ENCODE measurements at regions not wholly inside any gene's neighbourhood (a gene's known extent, or its start where the extent isn't known, plus 50 kb on each side); places are given as distances from the start of the nearest gene placed in this dataset.

DNA sequence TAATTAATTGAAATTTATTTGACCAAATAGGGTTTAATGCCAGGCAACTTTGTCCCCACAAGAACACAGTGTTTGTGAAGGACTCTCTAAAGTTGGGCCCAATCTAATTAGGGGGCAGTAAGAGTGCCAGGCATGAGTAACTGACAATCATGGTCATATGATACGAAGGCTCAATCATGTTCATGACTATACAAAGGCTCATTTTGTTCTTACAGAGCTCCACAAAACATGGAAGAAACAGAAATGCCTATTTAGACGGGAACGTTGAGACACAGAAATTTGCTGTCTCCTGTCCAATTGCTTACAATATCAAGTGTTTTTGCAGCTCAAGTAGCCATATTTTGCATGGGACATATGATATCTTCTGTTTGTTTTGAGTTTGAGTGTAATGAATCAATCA, 391.1 kb downstream of the SI start:
- TF ChIP-seq, protein P1, sequence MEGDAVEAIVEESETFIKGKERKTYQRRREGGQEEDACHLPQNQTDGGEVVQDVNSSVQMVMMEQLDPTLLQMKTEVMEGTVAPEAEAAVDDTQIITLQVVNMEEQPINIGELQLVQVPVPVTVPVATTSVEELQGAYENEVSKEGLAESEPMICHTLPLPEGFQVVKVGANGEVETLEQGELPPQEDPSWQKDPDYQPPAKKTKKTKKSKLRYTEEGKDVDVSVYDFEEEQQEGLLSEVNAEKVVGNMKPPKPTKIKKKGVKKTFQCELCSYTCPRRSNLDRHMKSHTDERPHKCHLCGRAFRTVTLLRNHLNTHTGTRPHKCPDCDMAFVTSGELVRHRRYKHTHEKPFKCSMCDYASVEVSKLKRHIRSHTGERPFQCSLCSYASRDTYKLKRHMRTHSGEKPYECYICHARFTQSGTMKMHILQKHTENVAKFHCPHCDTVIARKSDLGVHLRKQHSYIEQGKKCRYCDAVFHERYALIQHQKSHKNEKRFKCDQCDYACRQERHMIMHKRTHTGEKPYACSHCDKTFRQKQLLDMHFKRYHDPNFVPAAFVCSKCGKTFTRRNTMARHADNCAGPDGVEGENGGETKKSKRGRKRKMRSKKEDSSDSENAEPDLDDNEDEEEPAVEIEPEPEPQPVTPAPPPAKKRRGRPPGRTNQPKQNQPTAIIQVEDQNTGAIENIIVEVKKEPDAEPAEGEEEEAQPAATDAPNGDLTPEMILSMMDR (IDR thresholded peaks at IDR 0.05; ENCODE audit: low read depth, low read length, poor library complexity, severe bottlenecking) = no peak
- no peak for TF ChIP-seq EZH2phosphoT487 (IDR thresholded peaks at IDR 0.05; ENCODE audit: borderline replicate concordance, low read length)
- H4K20me1 ChIP-seq (ENCODE audit: control insufficient read depth, insufficient read depth, low read depth, low read length) = no peaks in the 10 kb centered on the region
- no peaks in the 10 kb centered on the region for H3K9me2 ChIP-seq (replicated peaks; ENCODE audit: control insufficient read depth, low read length)
- no peaks in the 10 kb centered on the region for H3K36me3 ChIP-seq (ENCODE audit: control insufficient read depth, low read length)
- H3K4me1 ChIP-seq (ENCODE audit: control insufficient read depth, low read length) = no peaks in the 10 kb centered on the region
- H3K4me3 ChIP-seq (ENCODE audit: low read length) = no peak overlapping the region
- H3K27ac ChIP-seq (ENCODE audit: low read depth, low read length) = no peak overlapping the region
- no peaks in the 10 kb centered on the region for H3K27me3 ChIP-seq (ENCODE audit: control insufficient read depth, low read length)
- H3K4me2 ChIP-seq (ENCODE audit: low read length) = no peak overlapping the region
- no peaks in the 10 kb centered on the region for H3K79me2 ChIP-seq (ENCODE audit: control insufficient read depth, low read length)
- no peaks in the 10 kb centered on the region for H3K9me3 ChIP-seq (ENCODE audit: control insufficient read depth, insufficient read depth, low read length)
- H3F3A ChIP-seq (ENCODE audit: control insufficient read depth, insufficient read depth) = no peaks in the 10 kb centered on the region

DNA sequence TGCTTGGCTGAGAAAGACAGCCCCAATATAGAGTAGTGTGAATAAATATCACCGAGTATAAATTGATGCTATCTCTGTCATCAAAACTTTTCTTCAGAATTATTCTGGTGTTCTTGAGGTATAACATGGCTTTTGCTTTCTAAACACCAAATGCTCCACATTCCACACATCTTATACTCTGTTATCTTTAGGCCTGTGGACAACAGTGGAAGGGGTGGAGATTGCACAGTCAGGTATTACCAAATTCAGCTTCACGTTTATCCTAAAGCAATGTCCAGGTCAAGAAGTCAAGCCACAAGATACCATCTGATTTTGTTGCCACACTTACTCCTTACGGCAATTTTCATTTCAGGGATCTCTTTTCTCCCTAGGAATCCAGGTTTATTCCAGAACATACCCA, 394.8 kb downstream of the SI start:
- no peak overlapping the region for H3K4me2 ChIP-seq (ENCODE audit: low read length)
- no peaks in the 10 kb centered on the region for H3K9me2 ChIP-seq (replicated peaks; ENCODE audit: control insufficient read depth, low read length)
- no peak overlapping the region for H3K27ac ChIP-seq (ENCODE audit: low read depth, low read length)
- no peaks in the 10 kb centered on the region for H3K4me1 ChIP-seq (ENCODE audit: control insufficient read depth, low read length)
- H3K9me3 ChIP-seq (ENCODE audit: control insufficient read depth, insufficient read depth, low read length) = no peaks in the 10 kb centered on the region
- TF ChIP-seq, protein P1 (IDR thresholded peaks at IDR 0.05; ENCODE audit: low read depth, low read length, poor library complexity, severe bottlenecking) = no peak
- no peak for TF ChIP-seq EZH2phosphoT487 (IDR thresholded peaks at IDR 0.05; ENCODE audit: borderline replicate concordance, low read length)
- H3K27me3 ChIP-seq (ENCODE audit: control insufficient read depth, low read length) = no peaks in the 10 kb centered on the region
- H4K20me1 ChIP-seq (ENCODE audit: control insufficient read depth, insufficient read depth, low read depth, low read length) = no peaks in the 10 kb centered on the region
- no peaks in the 10 kb centered on the region for H3K36me3 ChIP-seq (ENCODE audit: control insufficient read depth, low read length)
- no peaks in the 10 kb centered on the region for H3K79me2 ChIP-seq (ENCODE audit: control insufficient read depth, low read length)
- no peaks in the 10 kb centered on the region for H3F3A ChIP-seq (ENCODE audit: control insufficient read depth, insufficient read depth)
- H3K4me3 ChIP-seq (ENCODE audit: low read length) = no peak overlapping the region

DNA sequence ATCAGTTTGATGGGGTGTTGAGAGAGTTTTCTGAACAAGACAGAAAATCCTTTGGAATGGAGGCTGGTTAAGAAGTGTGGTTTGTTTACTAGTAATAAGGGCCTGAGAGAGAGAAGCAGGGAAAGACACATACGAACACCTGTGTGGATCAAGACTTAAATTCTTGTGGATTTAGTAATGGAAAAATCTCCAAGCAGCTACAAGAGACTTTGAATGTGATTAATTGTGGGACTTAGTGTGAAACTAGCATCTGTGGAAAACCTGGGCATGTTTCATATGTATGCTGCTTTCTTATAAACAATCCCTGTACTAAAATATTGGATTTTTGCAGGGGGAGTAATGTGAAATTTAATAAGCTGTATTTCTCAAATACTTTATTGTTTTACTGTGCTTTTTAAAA, 399.1 kb downstream of the SI start:
- Histone ChIP-seq H3K79me2 (ENCODE audit: control insufficient read depth, low read length) (no peaks in the 10 kb centered on the region), H3K4me3 (ENCODE audit: low read length) (no peak overlapping the region), H3K4me2 (ENCODE audit: low read length) (no peak overlapping the region), H3K27ac (ENCODE audit: low read depth, low read length) (no peak overlapping the region), H3K27me3 (ENCODE audit: control insufficient read depth, low read length) (no peaks in the 10 kb centered on the region), H4K20me1 (ENCODE audit: control insufficient read depth, insufficient read depth, low read depth, low read length) (no peaks in the 10 kb centered on the region), H3K36me3 (ENCODE audit: control insufficient read depth, low read length) (no peaks in the 10 kb centered on the region), H3F3A (ENCODE audit: control insufficient read depth, insufficient read depth) (no peaks in the 10 kb centered on the region), H3K9me2 (replicated peaks; ENCODE audit: control insufficient read depth, low read length) (no peaks in the 10 kb centered on the region), H3K9me3 (ENCODE audit: control insufficient read depth, insufficient read depth, low read length) (no peaks in the 10 kb centered on the region), H3K4me1 (ENCODE audit: control insufficient read depth, low read length) (no peaks in the 10 kb centered on the region)
- TF ChIP-seq, protein P1 (IDR thresholded peaks at IDR 0.05; ENCODE audit: low read depth, low read length, poor library complexity, severe bottlenecking) = no peak
- no peak for TF ChIP-seq EZH2phosphoT487 (IDR thresholded peaks at IDR 0.05; ENCODE audit: borderline replicate concordance, low read length)

DNA sequence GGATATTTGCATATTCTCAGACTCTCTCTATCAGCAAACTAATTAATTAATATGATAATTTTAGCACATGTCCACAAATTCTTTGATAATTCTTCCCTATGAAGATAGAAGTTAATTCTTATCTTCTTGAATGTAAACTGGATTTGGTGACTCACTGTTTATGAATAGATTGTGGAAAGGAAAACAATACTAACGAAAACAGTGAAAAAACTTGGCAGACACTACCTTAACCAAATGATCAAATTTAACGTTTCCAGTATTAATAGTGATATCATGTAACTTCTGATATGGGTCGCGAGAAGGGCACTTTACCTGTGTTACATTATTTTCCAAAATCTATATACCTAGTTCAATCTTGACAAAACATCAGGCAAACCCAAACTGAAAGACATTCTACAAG, 401.0 kb downstream of the SI start:
- TF ChIP-seq EZH2phosphoT487 (IDR thresholded peaks at IDR 0.05; ENCODE audit: borderline replicate concordance, low read length) = no peak
- TF ChIP-seq, protein P1 (IDR thresholded peaks at IDR 0.05; ENCODE audit: low read depth, low read length, poor library complexity, severe bottlenecking) = no peak
- Histone ChIP-seq H3K27ac (ENCODE audit: low read depth, low read length) (no peak overlapping the region), H3K4me2 (ENCODE audit: low read length) (no peak overlapping the region), H3K4me1 (ENCODE audit: control insufficient read depth, low read length) (no peaks in the 10 kb centered on the region), H3K79me2 (ENCODE audit: control insufficient read depth, low read length) (no peaks in the 10 kb centered on the region), H3F3A (ENCODE audit: control insufficient read depth, insufficient read depth) (no peaks in the 10 kb centered on the region), H3K36me3 (ENCODE audit: control insufficient read depth, low read length) (no peaks in the 10 kb centered on the region), H3K27me3 (ENCODE audit: control insufficient read depth, low read length) (no peaks in the 10 kb centered on the region), H3K9me2 (replicated peaks; ENCODE audit: control insufficient read depth, low read length) (no peaks in the 10 kb centered on the region), H3K4me3 (ENCODE audit: low read length) (no peak overlapping the region), H4K20me1 (ENCODE audit: control insufficient read depth, insufficient read depth, low read depth, low read length) (no peaks in the 10 kb centered on the region), H3K9me3 (ENCODE audit: control insufficient read depth, insufficient read depth, low read length) (no peaks in the 10 kb centered on the region)

All from DOHH2 (cell line).